SK-N-MC (cell line): ENCODE measurements at regions not wholly inside any gene's neighbourhood (a gene's known extent, or its start where the extent isn't known, plus 50 kb on each side); places are given as distances from the start of the nearest gene placed in this dataset.

ENCODE experiments used
- EZH2 ChIP-seq: fragments of 200-600 bp; sonication (generic); IDR thresholded peaks from one replicate; pipeline ENCODE4 v1.6.1; 2017; ENCODE audit warnings: antibody characterized with exemption
- FOXP2 ChIP-seq: optimal IDR thresholded peaks from 2 replicates; pipeline ENCODE3; 2011; ENCODE audit warnings: mild to moderate bottlenecking, moderate library complexity; ENCODE audit not compliant: insufficient read depth; ENCODE audit errors: extremely low read length, control extremely low read depth
- POLR2AphosphoS5 ChIP-seq: IDR thresholded peaks from 2 replicates; pipeline ENCODE4 v1.6.1; 2012; ENCODE audit warnings: mild to moderate bottlenecking, low read depth, low read length, borderline replicate concordance

DNA sequence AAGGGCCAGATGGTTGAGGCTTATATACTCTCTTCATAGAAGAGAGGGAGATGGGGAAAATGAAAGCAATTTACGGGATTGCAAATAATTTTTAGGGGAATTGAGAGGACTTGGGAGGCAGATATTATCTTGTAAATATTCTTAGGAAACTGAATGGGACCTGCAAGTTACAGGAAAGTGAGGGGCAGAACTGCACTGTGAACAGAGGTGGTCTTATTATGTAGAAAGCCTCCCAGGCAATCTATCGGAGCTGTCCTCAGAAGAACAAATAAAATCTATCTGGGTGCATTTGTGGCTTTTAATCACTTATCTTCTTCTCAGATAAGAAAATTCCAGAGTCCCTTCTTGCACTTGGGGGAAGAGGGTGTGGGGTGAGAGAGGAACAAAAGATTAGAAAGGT lies 223.5 kb downstream of the RHOU start:
- no peak for TF ChIP-seq EZH2
- no peak for TF ChIP-seq POLR2AphosphoS5
- no peak for TF ChIP-seq FOXP2
